Activated CD4-positive, alpha-beta T cell treated with anti-CD3 and anti-CD28 coated beads, Interleukin-2, amount 10 ng/mL, durations not matched to agents 7 days and 5 days (primary cell): ENCODE measurements at regions not wholly inside any gene's neighbourhood (a gene's known extent, or its start where the extent isn't known, plus 50 kb on each side); places are given as distances from the start of the nearest gene placed in this dataset.

Source experiments
- CTCF ChIA-PET: fragments of 350-600 bp; sonication (Branson Sonifier 250); formaldehyde crosslinking; loops from one replicate; lab custom pipeline; 2021; ENCODE audit warnings: antibody characterized with exemption; lab: Charles Lee
- POLR2A ChIA-PET: fragments of 350-600 bp; sonication (Branson Sonifier 250); formaldehyde crosslinking; loops from one replicate; lab custom pipeline; 2021; ENCODE audit warnings: antibody characterized with exemption; lab: Charles Lee
- DNase-seq: peaks from one replicate; pipeline ENCODE4 v3.0.0-alpha.2; 2020
- H3K27ac Mint-ChIP-seq: one replicate; pipeline ENCODE4 v1.8.0; 2021; ENCODE audit warnings: mild to moderate bottlenecking, moderate library complexity, mixed read lengths
- H3K27me3 Mint-ChIP-seq: one replicate; pipeline ENCODE4 v1.8.0; 2021; ENCODE audit warnings: mixed read lengths
- H3K36me3 Mint-ChIP-seq: one replicate; pipeline ENCODE4 v1.8.0; 2021; ENCODE audit warnings: low read depth, mixed read lengths
- H3K4me1 Mint-ChIP-seq: one replicate; pipeline ENCODE4 v1.8.0; 2021; ENCODE audit warnings: mixed read lengths
- H3K4me3 Mint-ChIP-seq: one replicate; pipeline ENCODE4 v1.8.0; 2021; ENCODE audit warnings: mild to moderate bottlenecking, moderate library complexity, mixed read lengths
- H3K9me3 Mint-ChIP-seq: one replicate; pipeline ENCODE4 v1.8.0; 2021; ENCODE audit warnings: mixed read lengths

DNA sequence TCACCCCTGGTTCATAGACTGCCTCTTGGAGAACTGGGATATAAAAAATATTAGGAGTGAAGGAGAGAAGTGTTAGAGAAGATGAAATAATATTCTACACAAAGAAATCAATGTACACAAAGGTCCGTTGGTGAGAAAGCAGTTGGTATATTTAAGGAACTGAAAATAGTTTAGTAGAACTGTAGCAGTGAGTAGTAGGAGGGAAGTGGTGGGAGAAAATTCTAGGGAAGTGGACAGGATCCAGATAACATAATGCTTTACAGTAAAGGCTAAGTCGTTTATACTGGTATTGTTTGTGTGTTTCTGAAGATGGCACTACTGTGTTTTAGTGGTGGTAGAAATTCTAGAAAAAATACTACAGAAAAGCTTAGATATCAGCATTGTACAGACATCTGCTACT, 120.8 kb upstream of the CHORDC1 start:
- H3K27me3 Mint-ChIP-seq, result no peaks in the 10 kb centered on the region

DNA sequence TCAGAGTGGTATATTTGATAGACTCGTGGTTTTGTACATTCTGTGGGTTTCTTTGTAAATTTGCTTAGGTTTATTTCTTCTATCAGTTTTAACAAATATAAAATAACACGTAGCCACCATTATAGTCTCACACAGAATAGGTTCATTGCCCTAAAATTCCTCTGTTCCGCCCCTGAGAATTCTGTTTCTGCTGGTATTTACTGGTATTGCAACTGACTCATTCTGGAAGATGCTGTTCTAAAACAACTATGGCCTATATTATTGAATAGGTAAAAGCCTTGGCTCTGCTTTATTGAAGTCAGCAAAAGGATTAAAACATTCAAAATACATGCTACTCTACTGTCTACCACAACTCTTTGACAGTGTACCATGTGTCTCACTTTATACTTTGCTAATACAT, 119.1 kb upstream of the CHORDC1 start:
- no peak overlapping the region for H3K4me3 Mint-ChIP-seq
- H3K27me3 Mint-ChIP-seq, result no peaks in the 10 kb centered on the region
- no peaks in the 10 kb centered on the region for H3K36me3 Mint-ChIP-seq
- H3K27ac Mint-ChIP-seq, result no peak overlapping the region
- DNase-seq, result no peak
- no peaks in the 10 kb centered on the region for H3K9me3 Mint-ChIP-seq
- CTCF ChIA-PET, result no interaction called here
- POLR2A ChIA-PET, result no interaction called here
- no peaks in the 10 kb centered on the region for H3K4me1 Mint-ChIP-seq

More for the DNA sequence above, 120.8 kb upstream of the CHORDC1 start:
- ChIA-PET POLR2A (no interaction called here), CTCF (no interaction called here)
- no peak for DNase-seq
- H3K4me3 Mint-ChIP-seq, result no peak overlapping the region
- H3K4me1 Mint-ChIP-seq, result no peaks in the 10 kb centered on the region
- H3K9me3 Mint-ChIP-seq, result no peaks in the 10 kb centered on the region
- no peak overlapping the region for H3K27ac Mint-ChIP-seq
- no peaks in the 10 kb centered on the region for H3K36me3 Mint-ChIP-seq

GRCh38 chr11:90332415-90332814, 109.6 kb upstream of the CHORDC1 start:
- Mint-ChIP-seq H3K4me1 (no peaks in the 10 kb centered on the region), H3K9me3 (no peaks in the 10 kb centered on the region), H3K27me3 (peaks cover 3% of the 10 kb centered on the region), H3K4me3 (no peak overlapping the region), H3K27ac (no peak overlapping the region), H3K36me3 (no peaks in the 10 kb centered on the region)
- ChIA-PET POLR2A (no interaction called here), CTCF (no interaction called here)
- no peak for DNase-seq

- H3K27ac Mint-ChIP-seq, result no peak overlapping the region
- no peaks in the 10 kb centered on the region for H3K27me3 Mint-ChIP-seq
- no peaks in the 10 kb centered on the region for H3K36me3 Mint-ChIP-seq
- no peaks in the 10 kb centered on the region for H3K9me3 Mint-ChIP-seq
- DNase-seq, result no peak
- POLR2A ChIA-PET, result no interaction called here
- CTCF ChIA-PET, result no interaction called here
- no peak overlapping the region for H3K4me3 Mint-ChIP-seq
- H3K4me1 Mint-ChIP-seq, result no peaks in the 10 kb centered on the region
Observed at GRCh38 chr11:90330632-90331031, 107.8 kb upstream of the CHORDC1 start.

GRCh38 chr11:90329043-90329442, 106.2 kb upstream of the CHORDC1 start:
- Mint-ChIP-seq H3K4me3 (no peak overlapping the region), H3K27ac (no peak overlapping the region), H3K9me3 (no peaks in the 10 kb centered on the region), H3K27me3 (no peaks in the 10 kb centered on the region), H3K36me3 (no peaks in the 10 kb centered on the region), H3K4me1 (no peaks in the 10 kb centered on the region)
- no peak for DNase-seq
- ChIA-PET CTCF (no interaction called here), POLR2A (no interaction called here)

DNA sequence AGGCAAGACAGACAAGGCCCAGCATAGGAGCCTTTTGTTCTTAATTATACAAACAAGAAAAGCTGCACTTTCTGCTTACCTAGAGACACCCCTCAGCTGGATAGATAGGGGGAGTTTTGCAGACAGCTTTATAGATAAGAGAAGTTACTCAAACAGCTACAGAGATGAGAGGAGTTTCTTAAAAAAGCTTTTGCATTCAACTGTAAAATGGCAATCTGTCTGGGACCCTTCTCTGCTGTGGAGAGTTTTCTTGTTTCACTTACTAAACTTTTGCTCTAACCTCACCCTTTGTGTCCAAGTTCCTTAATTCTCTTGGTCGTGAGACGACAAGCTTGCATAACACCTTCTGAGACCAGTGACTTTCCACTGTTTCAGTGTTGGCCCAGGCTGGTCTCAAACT, 103.8 kb upstream of the CHORDC1 start:
- Mint-ChIP-seq H3K4me3 (no peak overlapping the region), H3K4me1 (no peaks in the 10 kb centered on the region), H3K27me3 (no peaks in the 10 kb centered on the region), H3K9me3 (no peaks in the 10 kb centered on the region), H3K27ac (no peak overlapping the region), H3K36me3 (no peaks in the 10 kb centered on the region)
- ChIA-PET POLR2A (no interaction called here), CTCF (no interaction called here)
- DNase-seq, result no peak

DNA sequence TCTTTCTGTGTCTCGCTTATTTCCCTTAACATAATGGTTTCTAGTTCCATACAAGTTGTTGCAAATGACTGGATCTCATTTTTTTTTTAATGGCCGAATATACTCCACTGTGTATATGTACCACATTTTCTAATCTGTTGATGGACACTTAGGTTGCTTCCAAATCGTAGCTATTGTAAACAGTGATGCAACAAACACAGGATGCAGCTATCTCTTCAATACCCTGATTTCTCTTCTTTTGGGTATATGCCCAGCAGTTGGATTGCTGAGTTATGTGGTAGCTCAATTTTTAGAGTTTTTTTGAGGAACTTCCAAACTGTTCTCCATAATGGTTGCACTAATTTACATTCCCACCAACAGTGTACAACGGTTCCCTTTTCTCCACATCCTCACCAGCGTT, 100.4 kb upstream of the CHORDC1 start:
- Mint-ChIP-seq H3K27me3 (no peaks in the 10 kb centered on the region), H3K4me3 (no peak overlapping the region), H3K27ac (no peak overlapping the region), H3K9me3 (no peaks in the 10 kb centered on the region), H3K36me3 (no peaks in the 10 kb centered on the region), H3K4me1 (no peaks in the 10 kb centered on the region)
- DNase-seq, result no peak
- POLR2A ChIA-PET, result no interaction called here
- CTCF ChIA-PET, result no interaction called here

DNA sequence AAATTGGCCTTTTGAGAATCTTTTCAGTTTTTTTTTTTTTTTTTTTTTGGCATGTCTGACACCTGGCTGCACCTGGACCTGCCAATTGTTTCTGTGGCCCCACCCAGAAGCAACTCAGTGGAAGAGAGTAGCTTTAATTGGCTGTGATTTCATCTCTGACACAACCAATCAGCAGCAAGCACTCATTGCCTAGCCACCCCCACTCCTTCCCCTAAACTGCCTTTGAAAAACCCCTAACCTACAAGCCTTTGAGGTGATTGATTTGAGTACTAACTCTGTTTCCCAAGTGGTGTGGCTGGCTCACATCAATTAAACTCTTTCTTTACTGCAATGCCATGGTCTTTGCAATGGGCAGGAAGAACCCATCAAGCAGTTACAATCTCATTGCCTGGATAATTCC, 98.2 kb upstream of the CHORDC1 start:
- CTCF ChIA-PET, result no interaction called here
- no peak overlapping the region for H3K27ac Mint-ChIP-seq

DNA sequence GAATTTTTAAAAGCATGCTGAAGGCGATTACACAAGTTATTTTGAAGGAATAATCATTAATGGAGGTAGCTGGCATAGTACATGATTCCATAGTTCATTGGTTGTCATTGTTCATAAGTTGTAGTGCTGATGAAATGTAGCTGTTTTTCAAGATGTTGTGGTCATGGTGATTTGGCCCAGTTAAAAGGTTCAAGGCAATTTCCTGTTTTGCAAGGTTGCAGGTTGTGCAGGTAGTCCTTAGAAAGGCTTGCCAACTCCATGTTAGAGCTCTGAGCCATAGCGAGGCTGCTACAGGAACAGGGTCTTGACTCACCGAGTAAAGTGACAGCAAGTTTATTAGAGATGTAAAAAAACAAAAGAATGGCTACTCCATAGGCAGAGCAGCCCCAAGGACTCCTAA, 95.8 kb upstream of the CHORDC1 start:
- Mint-ChIP-seq H3K9me3 (no peaks in the 10 kb centered on the region), H3K4me1 (no peaks in the 10 kb centered on the region), H3K36me3 (no peaks in the 10 kb centered on the region), H3K27me3 (no peaks in the 10 kb centered on the region), H3K27ac (no peak overlapping the region), H3K4me3 (no peak overlapping the region)
- CTCF ChIA-PET, result interaction anchor here (0.9 kb wide), 1 partner anchor 16 kb away, joined by 3 read pairs; no protein-coding TSS in a partner anchor
- DNase-seq, result no peak
- POLR2A ChIA-PET, result no interaction called here

More for the DNA sequence above, 98.2 kb upstream of the CHORDC1 start:
- Mint-ChIP-seq H3K4me1 (no peaks in the 10 kb centered on the region), H3K36me3 (no peaks in the 10 kb centered on the region), H3K27me3 (no peaks in the 10 kb centered on the region), H3K4me3 (no peak overlapping the region), H3K9me3 (no peaks in the 10 kb centered on the region)
- POLR2A ChIA-PET, result no interaction called here
- DNase-seq, result no peak

- ChIA-PET CTCF (interaction anchor here (0.6 to 0.7 kb wide), 2 partner anchors 45 to 1759 kb away, joined by 3 read pairs; no protein-coding TSS in a partner anchor), POLR2A (no interaction called here)
- Mint-ChIP-seq H3K4me1 (no peaks in the 10 kb centered on the region), H3K9me3 (no peaks in the 10 kb centered on the region), H3K4me3 (no peak overlapping the region), H3K27ac (no peak overlapping the region), H3K27me3 (no peaks in the 10 kb centered on the region), H3K36me3 (no peaks in the 10 kb centered on the region)
- no peak for DNase-seq
Observed at GRCh38 chr11:90310210-90310609, 87.4 kb upstream of the CHORDC1 start.

DNA sequence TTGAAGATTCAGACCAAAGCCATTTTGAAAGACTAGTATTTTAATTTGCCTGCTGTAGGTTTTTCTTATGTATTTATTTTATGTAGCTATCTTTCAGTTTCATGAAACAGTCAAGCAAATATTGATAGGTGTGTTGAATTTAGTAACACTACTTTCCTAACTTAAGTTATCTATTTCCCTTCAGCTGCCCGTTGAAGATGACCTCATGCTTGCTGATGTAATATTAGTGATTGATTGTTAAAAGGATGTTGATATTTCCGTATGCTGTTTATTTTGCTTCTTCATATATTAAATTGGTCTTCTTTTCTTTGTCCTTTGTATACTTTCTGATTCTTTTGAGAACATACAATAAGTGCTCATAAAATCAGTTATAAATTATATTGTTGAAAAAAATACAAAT, 86.8 kb upstream of the CHORDC1 start:
- no peak overlapping the region for H3K4me3 Mint-ChIP-seq
- no peak overlapping the region for H3K27ac Mint-ChIP-seq
- no peak for DNase-seq
- H3K36me3 Mint-ChIP-seq, result no peaks in the 10 kb centered on the region
- no peaks in the 10 kb centered on the region for H3K27me3 Mint-ChIP-seq
- ChIA-PET POLR2A (no interaction called here), CTCF (interaction anchor here (0.6 to 0.7 kb wide), 2 partner anchors 45 to 1758 kb away, joined by 3 read pairs; no protein-coding TSS in a partner anchor)
- no peaks in the 10 kb centered on the region for H3K9me3 Mint-ChIP-seq
- H3K4me1 Mint-ChIP-seq, result no peaks in the 10 kb centered on the region

DNA sequence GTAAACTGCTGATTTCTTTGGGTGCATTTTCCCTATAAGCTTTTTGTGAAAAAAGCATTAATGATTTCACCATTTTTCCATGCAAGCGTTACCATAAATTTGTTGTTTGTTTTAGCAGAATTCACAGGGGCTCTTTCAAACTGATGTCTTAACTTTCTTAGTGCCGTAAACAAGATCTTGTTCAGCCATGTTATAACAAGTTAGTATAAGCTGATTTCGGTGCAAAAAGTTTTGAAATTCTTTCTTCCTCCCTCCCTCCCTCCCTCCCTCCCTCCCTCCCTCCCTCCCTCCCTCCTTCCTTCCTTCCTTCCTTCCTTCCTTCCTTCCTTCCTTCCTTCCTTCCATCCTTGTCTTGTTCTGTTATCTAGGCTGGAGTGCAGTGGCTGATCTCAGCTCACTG, 71.7 kb upstream of the CHORDC1 start:
- Mint-ChIP-seq H3K36me3 (no peaks in the 10 kb centered on the region), H3K4me3 (no peak overlapping the region), H3K27me3 (no peaks in the 10 kb centered on the region), H3K4me1 (no peaks in the 10 kb centered on the region), H3K27ac (no peak overlapping the region), H3K9me3 (no peaks in the 10 kb centered on the region)
- CTCF ChIA-PET, result no interaction called here
- POLR2A ChIA-PET, result no interaction called here
- no peak for DNase-seq

DNA sequence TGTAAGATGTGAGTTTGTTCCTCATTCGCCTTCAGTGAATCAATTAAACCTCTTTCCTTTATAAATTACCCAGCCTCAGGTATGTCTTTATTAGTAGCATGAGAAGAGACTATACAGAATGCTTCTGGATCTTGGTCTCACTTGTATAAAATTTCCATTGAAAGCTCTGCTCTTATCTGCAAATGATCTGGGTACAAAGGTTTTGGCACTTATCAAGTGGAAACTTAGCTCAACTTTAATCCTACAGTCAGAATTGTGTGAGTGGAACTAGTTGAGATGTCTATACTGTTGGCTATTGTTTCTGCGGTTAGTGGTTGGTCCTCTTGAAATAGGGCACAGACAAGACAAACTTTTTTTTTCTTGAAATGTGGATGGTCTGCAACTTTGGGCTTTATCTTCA, 71.2 kb upstream of the CHORDC1 start:
- ChIA-PET POLR2A (no interaction called here), CTCF (no interaction called here)
- H3K27me3 Mint-ChIP-seq, result no peaks in the 10 kb centered on the region

DNA sequence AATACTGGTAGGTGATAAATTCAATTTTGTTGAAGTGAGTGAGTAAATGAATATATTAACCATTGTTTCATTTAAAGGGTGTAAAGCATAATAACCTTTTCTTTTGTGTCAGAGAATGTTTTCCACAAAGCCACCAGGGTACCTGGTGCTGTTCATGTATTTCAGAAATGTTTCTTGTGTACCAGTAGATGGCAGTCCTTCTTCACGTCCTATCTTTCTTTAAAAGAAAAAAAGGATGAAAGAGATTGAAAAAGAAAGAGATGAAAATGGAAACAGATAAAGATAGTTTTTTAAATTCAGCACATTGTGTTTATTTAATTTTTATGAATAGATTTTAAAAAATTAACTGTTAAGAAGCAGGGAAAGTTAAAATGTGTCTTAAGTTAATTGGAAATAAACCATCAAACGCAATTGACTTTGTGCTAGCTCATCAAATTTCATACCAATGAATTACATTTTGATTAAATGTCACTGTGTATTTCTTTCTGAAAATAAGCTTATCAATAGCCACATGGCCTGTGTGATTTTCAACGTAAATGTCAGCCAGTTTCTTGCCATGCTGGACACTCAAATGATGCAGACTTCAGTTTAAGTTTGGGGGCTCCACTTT, 65.5 kb upstream of the CHORDC1 start:
- Mint-ChIP-seq H3K27me3 (no peaks in the 10 kb centered on the region), H3K4me1 (no peaks in the 10 kb centered on the region), H3K4me3 (no peak overlapping the region), H3K9me3 (no peaks in the 10 kb centered on the region), H3K36me3 (no peaks in the 10 kb centered on the region), H3K27ac (no peak overlapping the region)
- ChIA-PET POLR2A (no interaction called here), CTCF (no interaction called here)
- DNase-seq, result no peak

More for the DNA sequence above, 71.2 kb upstream of the CHORDC1 start:
- no peak for DNase-seq
- H3K27ac Mint-ChIP-seq, result no peak overlapping the region
- H3K36me3 Mint-ChIP-seq, result no peaks in the 10 kb centered on the region
- no peaks in the 10 kb centered on the region for H3K9me3 Mint-ChIP-seq
- no peak overlapping the region for H3K4me3 Mint-ChIP-seq
- no peaks in the 10 kb centered on the region for H3K4me1 Mint-ChIP-seq
